M059J (cell line): ENCODE measurements at regions not wholly inside any gene's neighbourhood (a gene's known extent, or its start where the extent isn't known, plus 50 kb on each side); places are given as distances from the start of the nearest gene placed in this dataset.

Experiments used
- DNase-seq: peaks from one replicate; pipeline ENCODE4 v3.0.0-alpha.2; 2012; ENCODE audit warnings: low read depth

DNA sequence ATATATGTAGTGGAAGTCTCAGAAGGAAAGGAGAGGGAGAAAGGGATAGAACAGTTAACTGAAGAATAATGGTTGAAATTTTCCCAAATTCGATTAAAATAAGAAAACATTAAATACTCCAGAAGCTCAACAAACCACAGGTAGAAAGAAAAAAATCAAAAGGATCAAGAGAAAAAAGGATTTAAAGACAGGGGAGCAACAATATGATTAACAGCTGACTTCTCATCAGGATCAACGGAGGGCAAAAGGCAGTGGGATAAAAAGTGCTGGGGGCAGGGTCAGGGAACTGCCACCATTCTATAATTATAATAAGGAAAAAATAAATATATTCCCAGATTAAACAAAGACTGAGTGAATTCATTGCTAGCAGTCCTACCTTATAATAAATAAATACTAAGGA lies 55.3 kb downstream of the CDKN2C start:
- DNase-seq: no peak

DNA sequence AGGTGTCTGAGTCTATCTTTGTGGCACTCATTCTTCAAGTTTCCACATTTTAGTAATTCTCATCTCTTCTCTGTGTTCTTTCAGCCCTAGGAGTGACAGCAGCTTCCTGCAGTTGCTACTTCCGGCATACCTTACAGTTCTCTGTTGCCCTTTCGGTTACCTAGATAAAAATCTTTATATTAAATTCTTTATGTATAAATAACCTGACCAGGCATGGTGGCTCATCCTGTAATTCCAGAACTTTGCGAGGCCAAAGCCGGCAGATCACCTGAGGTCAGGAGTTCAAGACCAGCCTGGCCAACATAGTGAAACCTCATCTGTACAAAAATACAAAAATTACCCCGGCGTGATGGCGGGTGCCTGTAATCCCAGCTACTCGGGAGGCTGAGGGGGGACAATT lies 62.9 kb downstream of the CDKN2C start:
- DNase-seq: no peak

DNA sequence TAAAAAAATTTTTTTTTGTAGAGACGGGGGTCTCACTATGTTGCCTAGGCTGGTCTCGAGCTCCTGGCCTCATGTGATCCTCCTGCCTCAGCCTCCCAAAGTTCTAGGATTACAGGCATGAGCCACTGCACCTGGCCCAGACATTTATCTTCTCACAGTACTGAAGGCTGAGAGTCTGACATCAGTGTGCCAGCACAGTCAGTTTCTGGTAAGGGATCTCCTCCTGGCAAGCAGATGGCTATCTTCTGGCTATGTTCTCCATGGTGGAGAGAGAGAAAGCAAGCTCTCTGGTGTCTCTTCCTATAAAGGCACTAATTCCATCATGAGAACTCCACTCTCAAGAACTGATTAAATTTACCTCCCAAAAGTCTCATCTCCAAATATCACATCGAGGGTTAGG lies 57.8 kb upstream of the C1orf185 start:
- peak; percentile 11 for DNase-seq

DNA sequence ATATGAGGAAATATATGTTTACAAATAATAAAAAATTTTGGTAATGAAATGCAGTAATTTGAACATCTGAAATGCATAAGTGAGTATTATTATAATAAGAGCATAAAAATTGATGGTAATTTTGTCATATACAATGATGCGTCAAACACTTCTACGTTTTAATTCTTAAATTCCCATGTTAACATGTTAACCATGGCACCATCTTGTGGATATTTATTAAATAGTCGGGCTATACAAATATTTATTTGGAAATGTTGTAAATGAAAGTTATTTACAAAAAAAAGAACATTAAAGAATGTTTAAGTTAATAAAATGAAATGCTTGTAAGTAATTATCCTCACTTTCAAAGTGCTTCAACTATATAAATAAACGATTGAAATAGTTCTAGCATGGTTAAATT lies 57.2 kb upstream of the C1orf185 start:
- DNase-seq: no peak

DNA sequence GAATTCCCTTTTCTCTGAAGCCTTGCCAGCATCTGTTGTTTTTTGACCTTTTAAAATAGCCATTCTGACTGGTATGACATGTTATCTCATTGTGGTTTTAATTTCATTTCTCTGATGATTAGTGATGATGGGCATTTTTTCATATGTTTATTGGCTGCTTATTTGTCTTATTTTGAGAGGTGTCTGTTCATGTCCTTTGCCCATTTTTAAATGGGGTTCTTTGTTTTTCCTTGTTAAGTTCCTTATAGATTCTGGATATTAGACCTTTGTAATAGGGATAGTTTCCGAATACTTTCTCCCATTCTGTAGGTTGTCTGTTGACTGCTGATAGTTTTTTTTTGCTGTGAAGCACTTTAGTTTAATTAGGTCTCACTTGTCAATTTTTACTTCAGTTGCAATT lies 54.0 kb upstream of the C1orf185 start:
- DNase-seq: no peak

DNA sequence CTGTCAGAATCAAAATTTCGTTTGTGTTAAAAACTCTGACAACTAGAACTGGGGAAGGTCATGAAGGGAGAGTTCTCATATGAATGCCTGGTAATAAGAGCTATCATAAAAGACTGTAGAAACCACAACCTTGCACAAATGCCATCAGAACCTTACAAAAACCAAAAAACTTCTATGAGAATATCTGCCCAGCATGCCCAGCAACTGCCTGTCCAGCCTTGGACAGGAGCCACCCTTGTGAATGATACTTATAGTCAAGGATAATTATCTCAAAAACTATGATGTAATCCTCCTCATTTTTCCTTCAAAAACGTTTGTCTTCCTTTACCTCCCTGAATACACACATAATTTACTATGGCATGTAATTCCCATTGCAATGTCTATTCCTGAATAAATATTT lies 53.4 kb upstream of the C1orf185 start:
- DNase-seq: peak; percentile 46
